HCT116 (cell line): ENCODE measurements at regions not wholly inside any gene's neighbourhood (a gene's known extent, or its start where the extent isn't known, plus 50 kb on each side); places are given as distances from the start of the nearest gene placed in this dataset.

Experiments
- ATAC-seq: fragments of 200-7000 bp; cut with Tn5 transposase; 2 replicates; pipeline ENCODE4 v1.9.1; 2020; ENCODE audit warnings: mild to moderate bottlenecking, moderate library complexity
- BruUV-seq: library from RNA; stranded (reverse); fragments of 400-500 nt; replicated peaks from 2 replicates; lab custom pipeline; 2021; lab: Mats Ljungman, UMichigan
- CTCF ChIA-PET: fragments of 300-600 bp; sonication (Branson Sonifier 250); formaldehyde crosslinking; loops from one replicate; lab custom pipeline; 2021; ENCODE audit warnings: antibody characterized with exemption; lab: Charles Lee
- POLR2A ChIA-PET: fragments of 300-600, 350-600 bp; sonication (Branson Sonifier 250); formaldehyde crosslinking; loops from one replicate; lab custom pipeline; 2021; ENCODE audit warnings: antibody characterized with exemption; lab: Charles Lee
- RAD21 ChIA-PET, 2 experiments: fragments of 300-600 bp; sonication (Branson Sonifier 250); formaldehyde crosslinking; loops; one replicate each; lab custom pipeline; 2023; ENCODE audit warnings: low total read pairs in 2 of 2; ENCODE audit not compliant: uncharacterized antibody in 2 of 2, unreplicated experiment in 2 of 2, low non-redundant PET in 1 of 2; lab: Charles Lee
- DNase-seq: peaks from one replicate; pipeline ENCODE4 v3.0.0-alpha.2; 2010; ENCODE audit warnings: low read depth, low spot score
- H2AFZ ChIP-seq: fragments of 200-600 bp; shearing (Covaris generic), sonication (generic); 2 replicates; pipeline ENCODE4 v1.6.1; 2017; ENCODE audit warnings: low read depth, mixed run types, mixed read lengths, antibody characterized with exemption, low read length; ENCODE audit not compliant: poor library complexity, severe bottlenecking
- H3K27ac ChIP-seq: 2 replicates; pipeline ENCODE4 v1.5.1; 2012; ENCODE audit warnings: low read depth, low read length
- H3K27me3 ChIP-seq: fragments of 200-600 bp; sonication (generic); 2 replicates; pipeline ENCODE4 v1.6.1; 2016; ENCODE audit warnings: mixed run types, low read length, mixed read lengths; ENCODE audit not compliant: insufficient read depth
- H3K36me3 ChIP-seq, 2 experiments: fragments of 200-500 bp in 1 of 2; fragments of 200-600 bp in 1 of 2; sonication (Bioruptor generic) in 1 of 2; sonication (generic) in 1 of 2; 2 replicates each; pipeline versions ENCODE4 v1.5.1 to v1.6.1; 2014 to 2016; ENCODE audit warnings: low read length in 2 of 2, inconsistent platforms in 1 of 2, mixed read lengths in 1 of 2, mixed run types in 1 of 2; ENCODE audit not compliant: insufficient read depth in 2 of 2, control insufficient read depth in 1 of 2
- H3K4me1 ChIP-seq, 2 experiments: fragments of 200-600 bp in 1 of 2; sonication (generic) in 1 of 2; 2 replicates each; pipeline versions ENCODE4 v1.5.1 to v1.6.1; 2012 to 2017; ENCODE audit warnings: low read length in 2 of 2, inconsistent platforms in 1 of 2, mild to moderate bottlenecking in 1 of 2, mixed read lengths in 1 of 2, mixed run types in 1 of 2, moderate library complexity in 1 of 2; ENCODE audit not compliant: insufficient read depth in 2 of 2, control insufficient read depth in 1 of 2
- H3K4me2 ChIP-seq: fragments of 200-600 bp; sonication (generic); 2 replicates; pipeline ENCODE4 v1.6.1; 2017; ENCODE audit warnings: mixed run types, low read length, mixed read lengths
- H3K4me3 ChIP-seq, 2 experiments: fragments of 200-600 bp in 1 of 2; sonication (generic) in 1 of 2; replicated peaks in 1 of 2; 2 replicates each; pipeline ENCODE4 v1.5.1; 2011 to 2016; ENCODE audit warnings: low read length in 2 of 2, control low read depth in 1 of 2, low read depth in 1 of 2, mild to moderate bottlenecking in 1 of 2, mixed read lengths in 1 of 2, mixed run types in 1 of 2
- H3K79me2 ChIP-seq: fragments of 200-600 bp; sonication (generic); 2 replicates; pipeline ENCODE4 v1.6.1; 2017; ENCODE audit warnings: mild to moderate bottlenecking, mixed run types, low read length, moderate library complexity, mixed read lengths; ENCODE audit not compliant: insufficient read depth
- H3K9ac ChIP-seq: fragments of 200-600 bp; sonication (generic); 2 replicates; pipeline ENCODE4 v1.6.1; 2016; ENCODE audit warnings: low read length, mixed read lengths
- H3K9me2 ChIP-seq: fragments of 200-600 bp; sonication (generic), shearing (Covaris generic); 2 replicates; pipeline ENCODE4 v1.6.1; 2017; ENCODE audit warnings: mixed run types, mild to moderate bottlenecking, moderate library complexity; ENCODE audit not compliant: insufficient read depth
- H3K9me3 ChIP-seq, 2 experiments: fragments of 200-500 bp in 1 of 2; fragments of 200-600 bp in 1 of 2; sonication (Bioruptor generic) in 1 of 2; sonication (generic) in 1 of 2; 2 replicates each; pipeline ENCODE4 v1.6.1; 2014 to 2017; ENCODE audit warnings: low read length in 2 of 2, mixed read lengths in 2 of 2, inconsistent platforms in 1 of 2, low read depth in 1 of 2, mild to moderate bottlenecking in 1 of 2, mixed run types in 1 of 2, moderate library complexity in 1 of 2; ENCODE audit not compliant: control insufficient read depth in 1 of 2, insufficient read depth in 1 of 2
- H4K20me1 ChIP-seq: fragments of 200-600 bp; sonication (generic), shearing (Covaris generic); 2 replicates; pipeline ENCODE4 v1.6.1; 2017; ENCODE audit warnings: mixed run types, mild to moderate bottlenecking, moderate library complexity; ENCODE audit not compliant: insufficient read depth
- CBX3 ChIP-seq: IDR thresholded peaks from 2 replicates; pipeline ENCODE4 v1.6.1; 2012; ENCODE audit warnings: low read depth
- CEBPB ChIP-seq: IDR thresholded peaks from 2 replicates; pipeline ENCODE4 v1.6.1; 2012; ENCODE audit warnings: low read depth
- CTCF ChIP-seq, 3 experiments: fragments of 200-600 bp in 1 of 3; sonication (generic) in 1 of 3; IDR thresholded peaks in 2 of 3; conservative IDR thresholded peaks in 1 of 3; 2 replicates each; pipeline ENCODE4 v1.5.1; 2012 to 2017; ENCODE audit warnings: low read depth in 2 of 3, low read length in 2 of 3, antibody characterized with exemption in 1 of 3, borderline replicate concordance in 1 of 3, control low read depth in 1 of 3, mild to moderate bottlenecking in 1 of 3, mixed read lengths in 1 of 3, mixed run types in 1 of 3, moderate library complexity in 1 of 3; ENCODE audit not compliant: insufficient read depth in 1 of 3
- EGR1 ChIP-seq: IDR thresholded peaks from 2 replicates; pipeline ENCODE4 v1.6.1; 2012; ENCODE audit warnings: low read depth
- EZH2 ChIP-seq: fragments of 200-600 bp; sonication (generic); IDR thresholded peaks from 2 replicates; pipeline ENCODE4 v1.6.1; 2017; ENCODE audit warnings: antibody characterized with exemption, mixed run types
- EZH2phosphoT487 ChIP-seq: fragments of 200-600 bp; IDR thresholded peaks from 2 replicates; pipeline ENCODE4 v1.6.1; 2018; ENCODE audit warnings: antibody characterized with exemption, borderline replicate concordance
- FOSL1 ChIP-seq: IDR thresholded peaks from 2 replicates; pipeline ENCODE4 v1.6.1; 2012; ENCODE audit warnings: low read depth
- JUND ChIP-seq: IDR thresholded peaks from 2 replicates; pipeline ENCODE4 v1.6.1; 2012
- POLR2A ChIP-seq: IDR thresholded peaks from 2 replicates; pipeline ENCODE4 v1.7.0; 2011; ENCODE audit warnings: borderline replicate concordance; ENCODE audit not compliant: insufficient read depth, insufficient read length; ENCODE audit errors: extremely low read depth
- POLR2AphosphoS5 ChIP-seq: IDR thresholded peaks from 2 replicates; pipeline ENCODE4 v1.6.1; 2011; ENCODE audit warnings: mild to moderate bottlenecking, low read depth, low read length, moderate library complexity
- RAD21 ChIP-seq: IDR thresholded peaks from 2 replicates; pipeline ENCODE4 v1.6.1; 2012; ENCODE audit warnings: low read depth, mild to moderate bottlenecking
- REST ChIP-seq: IDR thresholded peaks from 2 replicates; pipeline ENCODE4 v1.6.1; 2012; ENCODE audit warnings: low read depth
- SIN3A ChIP-seq: IDR thresholded peaks from 2 replicates; pipeline ENCODE4 v1.6.1; 2012; ENCODE audit warnings: low read depth
- SP1 ChIP-seq: IDR thresholded peaks from 2 replicates; pipeline ENCODE4 v1.6.1; 2012; ENCODE audit warnings: low read depth
- SRF ChIP-seq: IDR thresholded peaks from 2 replicates; pipeline ENCODE4 v1.6.1; 2012; ENCODE audit warnings: low read depth
- TCF7L2 ChIP-seq: IDR thresholded peaks from 2 replicates; pipeline ENCODE4 v1.7.0; 2011; ENCODE audit warnings: borderline replicate concordance, inconsistent platforms; ENCODE audit not compliant: insufficient read depth, insufficient read length; ENCODE audit errors: extremely low read depth
- ZNF274 ChIP-seq: fragments of 200-500 bp; sonication (Bioruptor generic); IDR thresholded peaks from 2 replicates; pipeline ENCODE4 v1.6.1; 2014; ENCODE audit warnings: mild to moderate bottlenecking, low read depth, low read length, inconsistent platforms
- intact Hi-C: fragments of 100-400 bp; cut with micrococcal nuclease; formaldehyde crosslinking; loops from 2 replicates; pipeline ENCODE4 v1.10.0; 2022
- TF ChIP-seq, protein P1 (sequence below): IDR thresholded peaks from 2 replicates; pipeline ENCODE4 v1.6.1; 2012
- TF ChIP-seq, protein P2 (sequence below): IDR thresholded peaks from 2 replicates; pipeline ENCODE4 v1.6.1; 2012
- TF ChIP-seq, protein P3 (sequence below): IDR thresholded peaks from 2 replicates; pipeline ENCODE4 v1.6.1; 2011; ENCODE audit warnings: mild to moderate bottlenecking, low read length, moderate library complexity; ENCODE audit not compliant: insufficient replicate concordance; ENCODE audit errors: extremely low read depth

DNA sequence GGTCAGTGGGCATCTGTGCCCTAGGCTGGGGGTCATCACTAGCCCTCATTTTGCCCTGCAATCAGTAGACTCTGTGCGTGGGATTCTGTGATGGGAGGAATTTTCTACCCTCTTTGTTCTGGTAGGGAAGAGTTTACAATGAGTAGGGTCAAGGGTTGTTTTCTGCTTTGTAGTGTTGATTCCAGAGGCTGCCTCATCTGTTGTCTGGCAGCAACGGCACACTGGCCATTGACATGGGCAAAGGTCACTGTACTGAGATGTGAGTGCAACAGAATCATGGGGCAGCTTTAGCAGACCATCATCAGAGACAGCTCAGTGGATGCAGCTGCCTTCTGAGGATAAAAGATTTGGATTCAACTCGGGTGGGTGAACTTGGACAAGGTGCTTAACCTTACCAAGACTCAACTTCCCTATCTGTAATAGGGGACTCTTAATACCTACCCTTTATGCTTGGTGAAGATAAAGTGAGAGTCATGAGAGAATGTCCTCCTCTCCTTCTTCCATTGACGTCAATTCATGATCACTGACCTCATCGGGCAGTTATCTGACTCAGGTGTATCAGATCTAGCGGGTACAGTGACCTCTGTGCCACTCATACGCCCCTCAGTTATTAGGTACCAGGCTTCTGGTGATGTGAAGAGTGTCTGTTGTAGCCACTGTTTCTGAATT lies 127.5 kb downstream of the RPLP1 start:
- Histone ChIP-seq H3K9me3 (no peaks in the 10 kb centered on the region), H3K4me3 (no peak overlapping the region), H3K27ac (no peak overlapping the region), H3K9me2 (no peaks in the 10 kb centered on the region), H3K36me3 (no peaks in the 10 kb centered on the region), H3K4me2 (no peak overlapping the region), H3K4me1 (no peaks in the 10 kb centered on the region), H4K20me1 (no peaks in the 10 kb centered on the region), H3K27me3 (peaks cover 5% of the 10 kb centered on the region; the same call in 1 of the 2 replicates)
- CTCF ChIA-PET: no interaction called here
- no TSS peak for BruUV-seq
- no peak for DNase-seq
- intact Hi-C loops: loop anchor here (5.0 kb wide), 2 partner anchors 103 to 887 kb away; no protein-coding TSS in a partner anchor
- RAD21 ChIA-PET: no interaction called here
- POLR2A ChIA-PET: no interaction called here
- no peak for ATAC-seq
- TF ChIP-seq RAD21 (no peak), POLR2A (no peak), JUND (no peak), ZNF274 (no peak), CBX3 (no peak), CTCF (IDR thresholded peaks at IDR 0.05 in 2 of 3, conservative IDR thresholded peaks at IDR 0.05 in 1 of 3; ENCODE audit: borderline replicate concordance in 1 of 3, insufficient read depth in 1 of 3, low read depth in 2 of 3, low read length in 2 of 3) (no peak), EZH2 (no peak), EZH2phosphoT487 (no peak), EGR1 (no peak), POLR2AphosphoS5 (no peak), SRF (no peak), SP1 (no peak), FOSL1 (no peak), SIN3A (no peak), TCF7L2 (no peak), CEBPB (no peak), REST (no peak)
- TF ChIP-seq, protein P1, sequence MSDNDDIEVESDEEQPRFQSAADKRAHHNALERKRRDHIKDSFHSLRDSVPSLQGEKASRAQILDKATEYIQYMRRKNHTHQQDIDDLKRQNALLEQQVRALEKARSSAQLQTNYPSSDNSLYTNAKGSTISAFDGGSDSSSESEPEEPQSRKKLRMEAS: no peak
- TF ChIP-seq, protein P2, sequence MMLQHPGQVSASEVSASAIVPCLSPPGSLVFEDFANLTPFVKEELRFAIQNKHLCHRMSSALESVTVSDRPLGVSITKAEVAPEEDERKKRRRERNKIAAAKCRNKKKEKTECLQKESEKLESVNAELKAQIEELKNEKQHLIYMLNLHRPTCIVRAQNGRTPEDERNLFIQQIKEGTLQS: no peak
- TF ChIP-seq, protein P3, sequence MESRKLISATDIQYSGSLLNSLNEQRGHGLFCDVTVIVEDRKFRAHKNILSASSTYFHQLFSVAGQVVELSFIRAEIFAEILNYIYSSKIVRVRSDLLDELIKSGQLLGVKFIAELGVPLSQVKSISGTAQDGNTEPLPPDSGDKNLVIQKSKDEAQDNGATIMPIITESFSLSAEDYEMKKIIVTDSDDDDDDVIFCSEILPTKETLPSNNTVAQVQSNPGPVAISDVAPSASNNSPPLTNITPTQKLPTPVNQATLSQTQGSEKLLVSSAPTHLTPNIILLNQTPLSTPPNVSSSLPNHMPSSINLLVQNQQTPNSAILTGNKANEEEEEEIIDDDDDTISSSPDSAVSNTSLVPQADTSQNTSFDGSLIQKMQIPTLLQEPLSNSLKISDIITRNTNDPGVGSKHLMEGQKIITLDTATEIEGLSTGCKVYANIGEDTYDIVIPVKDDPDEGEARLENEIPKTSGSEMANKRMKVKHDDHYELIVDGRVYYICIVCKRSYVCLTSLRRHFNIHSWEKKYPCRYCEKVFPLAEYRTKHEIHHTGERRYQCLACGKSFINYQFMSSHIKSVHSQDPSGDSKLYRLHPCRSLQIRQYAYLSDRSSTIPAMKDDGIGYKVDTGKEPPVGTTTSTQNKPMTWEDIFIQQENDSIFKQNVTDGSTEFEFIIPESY: no peak
- TF ChIP-seq, all 23 proteins: peak for 0
- Histone ChIP-seq H2AFZ (no peak overlapping the region), H3K79me2 (no peaks in the 10 kb centered on the region), H3K9ac (no peak overlapping the region)
